ENCODE measurements at regions not wholly inside any gene's neighbourhood (a gene's known extent, or its start where the extent isn't known, plus 50 kb on each side); places are given as distances from the start of the nearest gene placed in this dataset.

GRCh38 chr5:2188137-2188536 is 305.4 kb upstream of the IRX4 start:
- H3K4me3 ChIP-seq (ENCODE audit: low read length): no peak overlapping the region
- DNase-seq (ENCODE audit: low read depth): no peak
- TF ChIP-seq CTCF (conservative IDR thresholded peaks at IDR 0.05; ENCODE audit: low read length): no peak

GRCh38 chr5:2187687-2188086 is 305.0 kb upstream of the IRX4 start:
- no peak for TF ChIP-seq CTCF (conservative IDR thresholded peaks at IDR 0.05; ENCODE audit: low read length)
- no peak for DNase-seq (ENCODE audit: low read depth)

GRCh38 chr5:2187156-2187555 is 304.4 kb upstream of the IRX4 start:
- no peak for DNase-seq (ENCODE audit: low read depth)
- no peak overlapping the region for H3K4me3 ChIP-seq (ENCODE audit: low read length)
- no peak for TF ChIP-seq CTCF (conservative IDR thresholded peaks at IDR 0.05; ENCODE audit: low read length)

More at GRCh38 chr5:2187687-2188086, 305.0 kb upstream of the IRX4 start:
- no peak overlapping the region for H3K4me3 ChIP-seq (ENCODE audit: low read length)

GRCh38 chr5:2186472-2187015 is 303.8 kb upstream of the IRX4 start:
- DNase-seq (ENCODE audit: low read depth): no peak
- TF ChIP-seq CTCF (conservative IDR thresholded peaks at IDR 0.05; ENCODE audit: low read length): no peak
- no peak overlapping the region for H3K4me3 ChIP-seq (ENCODE audit: low read length)

- TF ChIP-seq CTCF (conservative IDR thresholded peaks at IDR 0.05; ENCODE audit: low read length): no peak
- no peak for DNase-seq (ENCODE audit: low read depth)
- H3K4me3 ChIP-seq (ENCODE audit: low read length): no peak overlapping the region
Observed at GRCh38 chr5:2185646-2186471, 303.1 kb upstream of the IRX4 start.

GRCh38 chr5:2184563-2185540 is 302.1 kb upstream of the IRX4 start:
- no peak for DNase-seq (ENCODE audit: low read depth)
- no peak for TF ChIP-seq CTCF (conservative IDR thresholded peaks at IDR 0.05; ENCODE audit: low read length)
- H3K4me3 ChIP-seq (ENCODE audit: low read length): no peak overlapping the region

Data from AG10803 (cell line).